CD4-positive, alpha-beta T cell treated with Interleukin-6 at 100 ng/mL for 8 hours (primary cell): ENCODE measurements at regions not wholly inside any gene's neighbourhood (a gene's known extent, or its start where the extent isn't known, plus 50 kb on each side); places are given as distances from the start of the nearest gene placed in this dataset.
"Not testable (repeated sequence)": the region's sequence is repeated elsewhere in the genome, so short reads cannot be mapped to it uniquely, and the experiment has no call there.

Experiments used
- DNase-seq: peaks from one replicate; pipeline ENCODE4 v3.0.0-alpha.2; 2020; ENCODE audit warnings: mixed read lengths, low spot score

DNA sequence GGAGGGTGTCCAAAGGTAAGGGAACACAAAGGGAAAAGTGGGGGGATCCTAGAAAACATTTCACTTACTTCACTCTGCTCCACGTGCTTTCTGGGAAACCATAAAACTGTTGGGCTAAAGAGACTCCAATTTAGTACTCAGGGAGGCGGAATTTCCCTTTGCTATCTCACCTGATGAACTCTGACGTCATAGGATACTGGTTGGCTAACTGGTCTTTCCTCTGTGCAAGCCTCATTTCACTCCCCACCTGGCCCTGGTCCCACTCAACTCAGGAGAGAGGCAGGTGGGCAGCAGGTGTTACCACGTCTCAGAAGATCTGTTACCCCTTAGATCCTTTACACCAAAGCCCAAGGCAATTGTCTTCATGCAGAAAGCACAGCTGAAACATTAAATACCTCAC, 51.8 kb upstream of the PMAIP1 start:
- DNase-seq, result no peak

DNA sequence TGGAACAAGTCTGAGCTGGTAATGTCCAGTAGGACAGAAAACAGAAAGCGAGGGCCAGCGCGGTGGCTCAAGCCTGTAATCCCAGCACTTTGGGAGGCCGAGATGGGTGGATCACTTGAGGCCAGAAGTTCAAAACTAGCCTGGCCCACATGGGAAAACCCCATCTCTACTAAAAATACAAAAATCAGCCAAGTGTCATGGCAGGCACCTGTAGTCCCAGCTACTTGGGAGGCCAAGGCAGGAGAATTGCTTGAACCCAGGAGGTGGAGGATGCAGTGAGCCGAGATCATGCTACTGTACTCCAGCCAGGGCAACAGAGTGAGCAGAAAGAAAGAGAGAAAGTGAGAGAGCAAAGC, 52.3 kb upstream of the PMAIP1 start:
- not testable (repeated sequence) for DNase-seq

DNA sequence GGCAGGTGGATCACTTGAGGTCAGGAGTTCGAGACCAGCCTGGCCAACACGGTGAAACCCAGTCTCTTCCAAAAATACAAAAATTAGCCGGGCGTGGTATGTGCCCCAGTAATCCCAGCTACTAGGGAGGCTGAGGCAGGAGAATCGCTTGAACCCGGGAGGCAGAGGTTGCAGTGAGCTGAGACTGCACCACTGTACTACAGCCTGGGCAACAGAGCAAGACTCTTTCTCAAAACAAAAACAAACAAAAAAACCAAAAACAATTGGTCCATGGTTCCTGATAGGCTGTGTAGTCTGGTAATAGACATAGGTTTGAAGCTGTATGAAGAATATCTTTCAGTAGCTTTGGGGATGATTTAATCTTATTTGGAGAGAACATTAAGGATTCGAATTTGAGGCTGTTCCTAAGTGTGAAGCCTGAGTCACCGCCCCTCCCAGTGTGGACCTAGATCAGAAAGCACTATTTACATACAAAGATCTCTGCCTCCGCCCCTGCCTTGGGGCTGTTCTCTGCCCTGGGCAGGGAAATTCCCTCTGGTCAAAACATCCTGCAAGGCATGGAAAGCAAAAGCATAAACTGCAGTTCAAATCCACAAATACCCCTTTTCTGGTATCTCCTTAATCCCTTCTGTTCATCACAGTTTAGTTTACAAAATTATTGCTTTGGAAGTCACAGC, 52.8 kb upstream of the PMAIP1 start:
- DNase-seq, result no peak

DNA sequence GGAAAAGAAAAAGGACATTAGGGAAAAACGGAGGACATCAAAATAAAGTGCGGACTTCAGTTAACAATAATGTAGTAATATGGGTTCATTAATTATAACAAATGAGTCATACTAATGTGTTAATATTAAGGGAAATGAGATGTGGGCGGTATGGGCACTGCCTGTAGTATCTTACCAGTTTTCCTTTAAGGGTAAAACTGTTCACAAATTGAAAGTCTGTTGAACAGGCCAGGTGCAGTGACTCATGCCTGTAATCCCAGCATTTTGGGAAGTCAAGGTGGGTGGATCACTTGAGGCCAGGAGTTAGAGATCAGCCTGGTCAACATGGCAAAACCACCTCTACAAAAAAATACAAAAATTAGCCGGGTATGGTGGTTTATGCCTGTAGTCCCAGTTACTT, 56.8 kb upstream of the PMAIP1 start:
- no peak for DNase-seq

DNA sequence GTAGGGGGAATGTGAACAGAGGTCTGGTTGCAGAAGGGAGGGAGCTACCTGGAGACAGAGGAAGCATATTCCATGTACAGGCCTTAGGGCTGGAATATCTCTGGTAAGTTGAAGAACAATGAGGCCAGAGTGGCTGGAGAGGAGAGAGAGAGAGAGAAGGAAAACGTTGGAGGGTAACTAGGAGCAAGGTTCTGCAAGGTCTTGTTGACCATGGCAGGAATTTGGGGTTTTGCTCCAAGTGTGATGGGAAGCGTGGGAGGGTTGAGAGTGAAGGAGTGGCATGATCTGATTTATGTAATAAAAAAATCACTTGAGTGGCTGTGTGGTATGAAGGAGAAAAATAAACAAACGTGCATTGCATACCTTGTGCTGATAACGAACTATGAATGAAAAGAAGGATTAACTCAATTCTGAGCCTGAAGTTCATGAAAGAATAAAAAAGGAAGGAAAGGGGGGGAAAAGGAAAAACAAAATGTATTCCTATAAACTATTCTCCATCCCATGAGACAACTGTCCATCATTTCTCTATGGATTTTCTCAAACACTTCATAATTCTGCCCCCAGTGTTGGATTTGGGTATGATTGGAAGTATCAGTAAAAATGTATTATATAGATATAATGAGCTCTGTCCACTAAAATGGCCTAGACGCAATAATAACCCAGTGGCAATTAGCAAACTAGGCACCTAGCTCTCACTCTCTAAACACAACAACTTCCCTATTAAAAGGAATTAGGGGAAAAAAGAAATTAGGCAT, 59.7 kb upstream of the PMAIP1 start:
- DNase-seq, result no peak

DNA sequence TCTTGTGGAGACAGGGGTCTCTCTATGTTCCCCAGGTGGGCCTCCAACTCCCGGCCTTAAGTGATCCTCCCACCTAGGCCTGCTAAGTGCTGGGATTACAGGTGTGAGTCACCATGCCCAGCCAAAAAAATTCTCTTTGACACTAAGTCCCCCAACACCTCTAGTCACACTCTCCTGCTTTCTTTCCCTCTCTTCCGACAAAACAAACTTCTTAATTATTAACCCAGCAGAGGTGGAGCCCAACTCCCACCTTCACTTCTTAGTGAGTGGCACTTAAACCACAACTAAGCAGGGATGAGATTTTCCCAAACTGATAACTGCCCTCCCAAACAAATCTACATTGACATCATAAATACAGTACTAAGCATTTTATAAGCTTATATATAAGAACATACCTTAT, 60.5 kb upstream of the PMAIP1 start:
- DNase-seq, result no peak

DNA sequence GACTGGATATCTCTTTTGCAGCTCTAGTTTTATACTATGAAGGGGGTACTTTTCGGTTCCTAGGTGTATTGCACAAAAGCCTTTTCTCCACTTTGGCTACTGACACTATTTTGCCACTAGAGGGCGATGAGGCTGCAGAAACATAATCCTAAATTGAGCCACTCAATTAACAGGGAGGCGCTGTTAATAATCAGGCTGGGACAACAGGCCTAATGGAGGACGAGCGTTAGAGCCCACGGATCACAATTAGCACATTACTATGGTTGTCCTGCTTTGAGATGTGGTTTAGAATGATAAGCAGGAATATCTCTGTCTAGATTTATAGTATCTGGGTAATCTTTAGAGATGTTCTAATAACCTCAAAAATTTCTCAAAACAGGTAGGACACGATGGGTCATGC, 62.2 kb upstream of the PMAIP1 start:
- DNase-seq, result peak; percentile 56

DNA sequence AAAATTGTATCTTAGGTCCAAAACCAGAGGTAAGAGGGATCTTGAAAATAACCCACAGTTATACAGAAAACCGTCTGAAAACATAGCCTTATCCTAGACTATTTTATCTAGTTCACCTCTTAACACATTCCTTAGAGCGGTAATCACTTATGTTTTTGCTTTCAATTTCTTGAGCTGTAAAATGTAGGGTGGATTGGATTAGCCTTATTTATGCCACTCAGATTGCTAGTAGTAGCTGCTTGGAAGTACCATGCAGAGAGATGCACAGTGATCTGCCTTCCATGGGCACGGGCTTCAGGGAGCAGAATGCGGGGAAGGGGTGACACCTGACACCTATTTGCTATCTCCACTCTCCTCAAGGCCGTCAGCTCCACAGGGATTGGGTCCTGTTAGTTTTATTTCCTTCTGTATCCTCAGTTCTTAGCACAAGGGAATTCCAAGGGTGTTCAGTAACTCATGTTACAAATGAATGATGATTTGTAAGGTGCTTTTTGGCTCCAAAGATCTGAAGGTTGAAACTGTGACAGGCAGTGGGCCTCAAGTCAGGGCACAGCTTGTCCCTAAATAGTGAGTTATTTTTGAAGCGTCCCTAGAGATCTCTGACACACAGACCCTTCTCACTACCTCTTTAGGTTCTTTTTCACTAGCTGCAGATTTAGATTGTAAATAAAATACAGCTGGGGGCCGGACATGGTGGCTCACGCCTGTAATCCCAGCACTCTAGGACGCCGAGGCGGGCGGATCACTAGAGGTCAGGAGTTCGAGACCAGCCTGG, 64.0 kb upstream of the PMAIP1 start:
- DNase-seq, result no peak

DNA sequence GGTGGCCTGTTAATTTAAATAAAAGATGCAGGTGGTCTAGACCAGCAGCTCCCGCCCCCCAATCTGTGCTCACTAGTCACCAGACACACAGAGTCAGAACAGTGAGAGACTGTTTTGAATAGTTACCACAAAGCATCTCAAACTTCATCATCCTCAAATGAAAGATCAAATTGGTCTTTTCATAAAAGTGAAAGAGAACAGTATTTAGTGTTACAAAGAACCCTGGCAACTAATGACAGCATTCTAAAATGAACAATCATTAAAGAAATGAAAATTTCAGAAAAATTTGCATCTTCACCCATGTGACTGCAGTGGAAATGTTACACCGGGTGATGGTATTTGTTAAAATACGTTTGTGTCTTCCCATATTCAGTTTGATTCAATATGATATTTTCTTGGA, 65.5 kb upstream of the PMAIP1 start:
- DNase-seq, result no peak

DNA sequence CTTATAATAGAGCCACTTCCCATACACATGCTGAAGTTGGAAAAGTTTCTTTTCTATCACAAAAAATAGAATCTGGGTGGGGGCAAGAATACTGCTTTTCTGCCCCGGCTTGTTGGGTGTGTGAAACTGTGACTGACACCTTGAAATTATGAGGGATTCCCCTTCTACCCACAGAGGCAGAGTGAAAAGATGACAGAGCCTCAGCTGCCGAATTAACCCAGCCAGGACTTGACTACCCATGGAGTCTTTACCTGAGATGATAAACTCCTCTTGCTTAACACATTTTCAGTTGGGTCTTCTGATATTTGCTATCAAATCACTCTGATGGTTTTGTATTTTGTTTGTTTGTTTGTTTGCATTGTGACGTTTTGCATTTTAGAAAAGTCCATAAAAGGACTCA, 66.0 kb upstream of the PMAIP1 start:
- DNase-seq, result no peak

DNA sequence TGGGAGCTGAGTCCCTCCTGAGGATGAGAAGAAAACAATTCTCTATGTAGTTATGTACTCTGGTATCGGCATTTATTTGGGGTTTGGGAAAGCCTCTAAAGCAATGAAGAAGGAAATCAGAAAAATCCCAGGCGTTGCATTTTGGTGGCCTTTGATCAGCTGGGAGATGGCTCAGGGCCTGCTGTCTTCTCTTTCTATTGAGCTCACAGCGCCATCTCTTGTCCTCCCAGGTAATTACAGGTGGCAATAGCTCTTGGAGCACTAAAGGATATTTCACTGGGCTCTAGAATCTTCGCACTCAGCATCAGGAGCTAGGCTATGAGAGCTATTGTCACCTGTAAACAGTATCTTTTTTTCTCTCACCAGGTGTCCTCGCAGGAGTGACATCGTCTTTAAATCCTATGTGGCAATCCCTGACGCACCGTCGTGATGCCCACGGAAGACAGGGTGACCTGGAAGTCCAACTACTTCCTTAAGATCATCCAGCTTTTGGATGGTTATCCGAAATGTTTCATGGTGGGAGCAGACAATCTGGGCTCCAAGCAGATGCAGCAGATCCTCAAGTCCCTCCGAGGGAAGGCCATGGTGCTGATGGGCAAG, 76.1 kb upstream of the PMAIP1 start:
- no peak for DNase-seq

DNA sequence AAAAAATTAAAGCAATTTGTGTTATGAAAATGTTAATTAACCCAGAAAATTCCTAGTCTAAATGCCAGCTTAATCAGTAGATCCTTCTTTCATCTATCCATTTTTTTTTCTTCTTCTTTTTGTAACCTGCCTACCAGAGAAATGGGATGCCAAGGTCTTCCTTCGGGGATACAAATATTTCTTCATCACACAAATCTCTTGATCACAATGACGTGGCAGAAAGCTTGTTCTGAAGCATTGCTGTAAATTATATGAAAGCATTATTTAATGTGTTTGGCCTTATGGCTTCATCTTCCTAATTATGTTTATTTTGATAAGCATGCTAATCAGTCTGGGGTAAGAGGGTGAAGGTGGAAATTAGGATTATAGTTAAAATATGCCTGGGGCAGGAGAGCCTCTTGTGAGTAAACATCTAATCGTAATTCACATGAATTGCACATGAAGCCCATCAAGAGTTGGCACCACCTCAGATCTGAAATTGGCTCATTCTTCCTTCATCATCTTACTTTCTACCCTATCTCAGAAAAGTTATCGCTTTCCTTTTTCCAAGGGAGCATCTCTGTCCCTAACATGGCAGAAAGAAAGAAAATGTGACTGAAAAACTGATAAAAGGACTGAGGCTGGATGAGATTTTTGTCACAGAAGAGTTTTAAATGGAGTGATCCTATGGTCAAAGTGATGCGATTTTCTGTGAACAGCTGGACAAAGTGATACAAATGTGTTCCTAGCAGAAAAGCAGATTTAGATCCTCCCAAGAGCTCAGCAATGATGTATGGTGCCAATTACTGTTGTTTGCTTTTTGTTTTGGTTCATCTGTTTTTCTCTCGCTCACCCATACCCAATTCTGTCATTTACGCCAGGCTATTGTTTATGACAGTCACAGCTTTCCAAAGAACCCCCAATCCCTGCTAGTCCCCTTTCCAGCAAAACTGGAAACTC, 76.9 kb upstream of the PMAIP1 start:
- DNase-seq, result no peak

DNA sequence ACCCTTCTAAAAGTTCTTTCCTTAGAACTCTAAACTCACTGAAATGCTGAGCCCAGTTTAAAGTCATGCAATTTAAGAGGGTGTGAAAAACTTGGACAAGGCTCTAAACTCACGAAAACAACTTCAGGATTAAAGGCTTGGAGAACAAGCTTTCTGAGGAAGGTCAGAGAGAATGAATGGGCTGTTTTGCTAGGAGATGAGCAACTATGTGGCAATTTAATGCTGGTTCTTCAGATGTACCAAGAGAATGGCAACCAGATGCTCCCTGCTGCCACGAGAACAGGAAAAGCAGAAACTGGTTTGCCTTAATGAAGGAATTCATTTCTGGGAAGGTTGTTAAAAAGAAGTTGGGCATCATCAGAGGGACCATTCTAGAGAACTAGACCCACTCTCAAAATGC, 77.8 kb upstream of the PMAIP1 start:
- DNase-seq, result no peak

DNA sequence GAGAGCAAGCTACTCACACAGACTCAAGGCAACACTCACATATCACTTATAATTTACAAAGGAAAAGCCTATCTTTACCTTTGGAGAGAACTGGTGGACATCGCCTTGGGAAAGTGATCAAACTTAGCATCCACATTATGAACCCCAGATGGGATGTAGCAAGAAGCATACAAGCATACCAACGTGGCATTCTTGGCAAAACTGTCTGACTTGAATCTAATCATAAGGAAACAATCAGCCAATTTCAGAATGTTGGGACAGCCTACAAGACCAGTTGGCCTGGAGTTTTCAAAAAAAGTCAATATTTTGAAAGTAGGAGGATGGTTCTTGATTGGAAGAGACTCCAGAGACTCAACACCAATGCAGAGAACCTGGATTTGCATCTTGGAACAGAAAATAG, 79.1 kb upstream of the PMAIP1 start:
- no peak for DNase-seq

DNA sequence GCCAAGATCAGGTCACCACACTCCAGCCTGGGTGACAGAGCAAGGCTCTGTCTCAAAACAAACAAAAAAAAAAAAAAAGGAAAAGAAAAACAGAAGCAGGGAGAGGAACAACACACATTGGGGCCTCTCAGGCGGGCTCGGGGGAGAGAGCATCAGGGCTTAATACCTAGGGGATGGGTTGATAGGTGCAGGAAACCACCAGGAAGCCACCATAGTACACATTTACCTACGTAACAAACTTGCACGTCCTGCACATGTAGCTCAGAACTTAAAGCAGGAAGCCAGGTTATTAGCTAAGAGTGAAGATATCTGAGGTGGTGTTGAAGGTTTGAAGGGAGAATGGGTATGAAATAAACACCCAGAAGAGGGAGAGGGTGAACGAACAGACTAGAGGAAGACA, 81.0 kb upstream of the PMAIP1 start:
- DNase-seq, result no peak

DNA sequence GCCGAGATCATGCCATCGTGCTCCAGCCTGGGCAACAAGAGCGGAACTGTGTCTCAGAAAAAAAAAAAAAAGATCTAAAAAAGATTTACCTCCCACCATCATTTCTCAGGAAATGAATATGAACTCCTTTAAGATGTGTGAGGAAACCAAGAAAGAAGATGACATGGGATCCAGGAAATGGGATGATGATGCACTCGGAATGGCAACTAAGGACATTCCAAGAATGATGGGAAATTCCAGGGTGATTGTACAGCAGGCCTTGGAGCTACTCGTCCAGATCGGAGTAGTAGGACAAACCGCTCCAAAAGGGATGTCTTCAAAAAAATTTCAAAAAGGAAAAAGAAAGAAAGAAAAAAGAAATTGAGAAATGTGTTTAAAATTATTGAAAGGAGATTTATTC, 84.9 kb upstream of the PMAIP1 start:
- no peak for DNase-seq

DNA sequence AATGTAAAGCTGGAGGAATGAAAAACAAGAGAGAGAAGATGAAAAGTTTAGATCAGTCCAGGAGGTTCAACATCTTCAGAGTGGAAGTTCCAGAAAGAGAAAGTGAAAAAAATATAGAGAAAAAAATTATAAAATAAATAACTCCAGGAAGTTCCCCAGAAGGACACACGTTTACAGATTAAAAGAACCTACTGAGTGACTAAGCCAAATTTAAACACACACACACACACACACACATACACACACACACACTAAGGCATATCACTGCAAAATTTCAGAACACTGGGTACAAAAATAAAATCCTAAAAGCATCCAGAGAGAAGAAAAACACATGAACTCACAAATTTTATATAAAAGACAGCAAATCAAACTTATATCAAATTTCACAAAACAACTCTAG, 85.9 kb upstream of the PMAIP1 start:
- no peak for DNase-seq

DNA sequence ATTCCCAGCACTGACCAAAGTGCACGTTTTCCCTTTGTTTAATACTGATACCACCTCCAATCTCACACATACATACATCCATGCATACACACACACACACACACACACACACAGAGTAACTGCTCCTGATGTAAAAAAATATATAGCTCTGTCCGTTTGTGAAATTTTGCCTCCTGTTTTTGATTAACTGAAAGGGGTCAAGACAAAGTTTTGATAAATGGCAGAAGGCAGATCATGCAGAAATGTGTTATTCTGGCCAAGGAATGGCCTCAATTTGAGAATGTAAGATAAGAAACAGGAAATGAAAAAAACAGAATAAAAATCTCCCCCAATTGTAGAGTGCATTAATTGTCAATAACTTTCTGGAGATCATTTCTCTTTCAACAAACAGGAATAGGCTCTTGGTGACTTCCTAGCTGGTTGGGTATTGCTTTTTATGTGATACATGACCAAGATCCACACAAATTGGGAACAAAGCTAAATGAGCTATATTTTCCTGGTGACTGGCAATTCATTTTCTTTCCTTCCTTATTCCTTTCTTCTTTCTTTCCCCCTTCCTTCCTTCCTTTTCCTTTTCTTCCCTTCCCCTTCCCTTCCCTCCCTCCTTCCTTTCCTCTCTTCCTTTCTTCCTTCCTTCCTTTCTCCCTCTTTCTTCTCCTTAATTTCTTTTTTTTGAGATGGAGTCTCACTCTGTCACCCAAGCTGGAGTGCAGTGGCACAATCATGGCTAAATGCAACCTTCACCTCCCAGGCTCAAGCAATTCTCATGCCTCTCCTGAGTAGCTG, 88.9 kb upstream of the PMAIP1 start:
- no peak for DNase-seq

DNA sequence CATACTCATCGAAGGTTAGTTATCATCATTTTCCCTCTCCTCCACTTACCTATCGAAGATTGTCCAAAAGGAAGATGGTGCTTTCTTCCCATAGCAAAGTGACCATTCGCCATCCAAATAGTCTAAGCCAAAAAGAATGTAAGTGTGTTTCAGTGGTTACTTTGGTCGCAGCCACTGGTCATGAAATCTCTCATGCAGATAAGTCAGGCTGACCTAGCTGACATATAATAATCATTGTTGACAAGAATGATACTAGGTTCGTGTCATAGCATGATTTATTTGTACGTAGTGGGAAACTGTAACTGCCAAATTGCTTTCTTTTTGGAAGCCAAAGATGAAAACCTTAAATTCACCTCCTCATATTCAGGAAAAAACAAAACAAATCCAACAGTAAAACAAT, 89.6 kb upstream of the PMAIP1 start:
- DNase-seq, result no peak

DNA sequence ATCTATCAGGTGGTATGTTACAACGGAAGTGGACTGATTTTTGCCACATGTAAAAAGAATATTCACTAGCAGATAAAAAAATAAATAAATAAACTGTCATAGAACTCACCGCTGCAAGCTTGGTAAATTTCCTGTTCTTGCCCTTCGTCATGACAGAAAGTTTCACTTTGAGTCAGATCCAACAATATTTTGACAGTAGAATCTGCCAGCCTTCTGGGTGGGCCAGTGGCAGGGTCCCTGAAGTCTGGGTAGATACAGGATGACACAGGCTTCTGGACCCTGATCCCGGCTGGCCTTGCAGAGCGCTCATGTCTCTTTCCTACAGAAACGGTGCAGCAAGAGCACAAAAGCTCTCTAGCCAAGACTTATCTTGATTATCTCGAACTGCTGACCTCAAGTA, 97.8 kb upstream of the PMAIP1 start:
- DNase-seq, result no peak

DNA sequence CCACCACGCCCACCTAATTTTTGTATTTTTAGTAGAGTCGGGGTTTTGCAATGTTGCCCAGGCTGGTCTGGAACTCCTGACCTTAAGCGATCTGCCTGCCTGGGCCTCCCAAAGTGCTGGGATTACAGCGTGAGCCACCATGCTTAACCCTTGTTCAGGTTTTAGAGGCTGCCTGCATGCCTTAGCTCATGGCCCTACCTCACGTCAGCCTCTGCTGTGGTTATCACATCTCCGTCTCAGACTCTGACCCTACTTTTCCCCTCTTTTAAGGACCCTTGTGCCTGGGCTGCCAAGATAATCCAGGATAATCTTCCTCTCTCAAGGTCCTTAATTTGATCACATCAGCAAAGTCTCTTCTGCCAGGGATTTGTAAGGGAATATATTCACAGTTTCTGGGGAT, 98.2 kb upstream of the PMAIP1 start:
- no peak for DNase-seq
